SK-N-MC (cell line): ENCODE measurements at regions not wholly inside any gene's neighbourhood (a gene's known extent, or its start where the extent isn't known, plus 50 kb on each side); places are given as distances from the start of the nearest gene placed in this dataset.
"Not testable (repeated sequence)": the region's sequence is repeated elsewhere in the genome, so short reads cannot be mapped to it uniquely, and the experiment has no call there.

ENCODE experiments used
- DNase-seq: peaks from one replicate; pipeline ENCODE4 v3.0.0-alpha.2; 2011; ENCODE audit warnings: low read depth, low spot score
- H3K27ac ChIP-seq: fragments of 200-600 bp; sonication (generic); 2 replicates; pipeline ENCODE4 v1.5.1; 2016; ENCODE audit warnings: mixed run types
- H3K36me3 ChIP-seq: fragments of 200-600 bp; sonication (generic); 2 replicates; pipeline ENCODE4 v1.6.1; 2017; ENCODE audit warnings: antibody characterized with exemption, low read length, mixed read lengths; ENCODE audit not compliant: insufficient read depth
- H3K4me3 ChIP-seq: fragments of 200-600 bp; sonication (generic); 2 replicates; pipeline ENCODE4 v1.5.1; 2016
- H3K9ac ChIP-seq: fragments of 200-600 bp; sonication (generic); 2 replicates; pipeline ENCODE4 v1.8.0; 2017; ENCODE audit warnings: mixed run types, mixed read lengths; ENCODE audit not compliant: insufficient read length
- H3K9me3 ChIP-seq: fragments of 200-600 bp; sonication (generic); 2 replicates; pipeline ENCODE4 v1.6.1; 2017; ENCODE audit warnings: low read depth, mild to moderate bottlenecking, antibody characterized with exemption, low read length, moderate library complexity, mixed read lengths
- EZH2 ChIP-seq: fragments of 200-600 bp; sonication (generic); IDR thresholded peaks from one replicate; pipeline ENCODE4 v1.6.1; 2017; ENCODE audit warnings: antibody characterized with exemption
- FOXP2 ChIP-seq: optimal IDR thresholded peaks from 2 replicates; pipeline ENCODE3; 2011; ENCODE audit warnings: mild to moderate bottlenecking, moderate library complexity; ENCODE audit not compliant: insufficient read depth; ENCODE audit errors: extremely low read length, control extremely low read depth
- POLR2AphosphoS5 ChIP-seq: IDR thresholded peaks from 2 replicates; pipeline ENCODE4 v1.6.1; 2012; ENCODE audit warnings: mild to moderate bottlenecking, low read depth, low read length, borderline replicate concordance

GRCh38 chr4:58286335-58286734 is 1176.2 kb upstream of the IGFBP7 start:
- Histone ChIP-seq H3K27ac (no peak overlapping the region), H3K9me3 (no peaks in the 10 kb centered on the region), H3K4me3 (no peak overlapping the region), H3K9ac (no peak overlapping the region), H3K36me3 (no peaks in the 10 kb centered on the region)
- no peak for TF ChIP-seq POLR2AphosphoS5
- TF ChIP-seq FOXP2, result no peak
- no peak for TF ChIP-seq EZH2
- no peak for DNase-seq

DNA sequence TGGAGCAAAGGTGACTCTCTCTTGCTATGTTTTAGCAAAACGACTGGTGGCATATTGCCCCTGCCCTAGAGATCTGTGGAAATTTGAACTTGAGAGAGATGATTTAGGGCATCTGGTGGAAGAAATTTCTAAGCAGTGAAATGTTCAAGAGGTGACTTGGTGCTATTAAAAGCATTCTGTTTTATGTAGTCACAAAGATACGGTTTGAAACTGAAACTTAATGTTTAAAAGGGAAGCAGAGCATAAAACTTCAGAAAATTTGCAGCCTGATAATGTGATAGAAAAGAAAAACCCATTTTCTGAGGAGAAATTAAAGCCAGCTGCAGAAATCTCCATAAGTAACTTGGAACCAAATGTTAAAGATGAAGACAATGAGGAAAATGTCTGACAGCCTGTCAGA is 1170.7 kb upstream of the IGFBP7 start:
- DNase-seq, H3K27ac ChIP-seq, H3K4me3 ChIP-seq, H3K9ac ChIP-seq, H3K9me3 ChIP-seq, H3K36me3 ChIP-seq: not testable (repeated sequence)

GRCh38 chr4:58275856-58276255 is 1165.7 kb upstream of the IGFBP7 start:
- TF ChIP-seq EZH2, result no peak
- no peak for TF ChIP-seq POLR2AphosphoS5
- TF ChIP-seq FOXP2, result no peak
- peak; percentile 16 for DNase-seq
- Histone ChIP-seq H3K27ac (no peak overlapping the region), H3K4me3 (no peak overlapping the region), H3K9ac (no peak overlapping the region), H3K36me3 (no peaks in the 10 kb centered on the region), H3K9me3 (no peaks in the 10 kb centered on the region)

GRCh38 chr4:58274553-58274952 is 1164.4 kb upstream of the IGFBP7 start:
- TF ChIP-seq FOXP2 (no peak), EZH2 (no peak), POLR2AphosphoS5 (no peak)
- Histone ChIP-seq H3K9me3 (no peaks in the 10 kb centered on the region), H3K36me3 (no peaks in the 10 kb centered on the region), H3K27ac (no peak overlapping the region), H3K4me3 (no peak overlapping the region), H3K9ac (no peak overlapping the region)
- DNase-seq, result no peak

GRCh38 chr4:58272311-58272710 is 1162.1 kb upstream of the IGFBP7 start:
- no peaks in the 10 kb centered on the region for H3K9me3 ChIP-seq
- H3K27ac ChIP-seq, result no peak overlapping the region
- H3K9ac ChIP-seq, result no peak overlapping the region
- H3K36me3 ChIP-seq, result no peaks in the 10 kb centered on the region
- no peak overlapping the region for H3K4me3 ChIP-seq
- TF ChIP-seq EZH2, result no peak
- no peak for TF ChIP-seq FOXP2
- no peak for TF ChIP-seq POLR2AphosphoS5
- DNase-seq, result no peak

- Histone ChIP-seq H3K4me3 (no peak overlapping the region), H3K27ac (no peak overlapping the region), H3K9ac (no peak overlapping the region), H3K36me3 (no peaks in the 10 kb centered on the region), H3K9me3 (no peaks in the 10 kb centered on the region)
- TF ChIP-seq FOXP2, result no peak
- TF ChIP-seq POLR2AphosphoS5, result no peak
- no peak for TF ChIP-seq EZH2
- no peak for DNase-seq
Observed at GRCh38 chr4:58265734-58266133, 1155.5 kb upstream of the IGFBP7 start.

GRCh38 chr4:58261526-58261925 is 1151.3 kb upstream of the IGFBP7 start:
- H3K9me3 ChIP-seq, result no peaks in the 10 kb centered on the region
- no peaks in the 10 kb centered on the region for H3K36me3 ChIP-seq
- no peak overlapping the region for H3K27ac ChIP-seq
- no peak for DNase-seq
- H3K9ac ChIP-seq, result no peak overlapping the region
- TF ChIP-seq EZH2 (no peak), POLR2AphosphoS5 (no peak), FOXP2 (no peak)
- no peak overlapping the region for H3K4me3 ChIP-seq

GRCh38 chr4:58254291-58254690 is 1144.1 kb upstream of the IGFBP7 start:
- TF ChIP-seq POLR2AphosphoS5 (no peak), EZH2 (no peak), FOXP2 (no peak)
- Histone ChIP-seq H3K4me3 (no peak overlapping the region), H3K9me3 (no peaks in the 10 kb centered on the region), H3K36me3 (no peaks in the 10 kb centered on the region), H3K27ac (no peak overlapping the region), H3K9ac (no peak overlapping the region)
- DNase-seq, result no peak

GRCh38 chr4:58252656-58253055 is 1142.5 kb upstream of the IGFBP7 start:
- no peak overlapping the region for H3K27ac ChIP-seq
- H3K9ac ChIP-seq, result no peak overlapping the region
- DNase-seq, result no peak
- H3K36me3 ChIP-seq, result no peaks in the 10 kb centered on the region
- H3K4me3 ChIP-seq, result no peak overlapping the region
- no peaks in the 10 kb centered on the region for H3K9me3 ChIP-seq
- TF ChIP-seq FOXP2 (no peak), EZH2 (no peak), POLR2AphosphoS5 (no peak)

- no peak for DNase-seq
- H3K36me3 ChIP-seq, result no peaks in the 10 kb centered on the region
- H3K9ac ChIP-seq, result no peak overlapping the region
- no peak overlapping the region for H3K27ac ChIP-seq
- no peak overlapping the region for H3K4me3 ChIP-seq
- H3K9me3 ChIP-seq, result no peaks in the 10 kb centered on the region
- no peak for TF ChIP-seq EZH2
- no peak for TF ChIP-seq POLR2AphosphoS5
- no peak for TF ChIP-seq FOXP2
Observed at GRCh38 chr4:58247792-58248191, 1137.6 kb upstream of the IGFBP7 start.
